CD4-positive, alpha-beta memory T cell (primary cell): ENCODE measurements at regions not wholly inside any gene's neighbourhood (a gene's known extent, or its start where the extent isn't known, plus 50 kb on each side); places are given as distances from the start of the nearest gene placed in this dataset.

ENCODE experiments used
- CTCF ChIA-PET: fragments of 350-600 bp; sonication (Branson Sonifier 250); formaldehyde crosslinking; loops from one replicate; lab custom pipeline; 2021; ENCODE audit warnings: inconsistent platforms; ENCODE audit not compliant: partially characterized antibody; lab: Charles Lee
- POLR2A ChIA-PET: fragments of 350-600 bp; sonication (Branson Sonifier 250); formaldehyde crosslinking; loops from one replicate; lab custom pipeline; 2021; ENCODE audit not compliant: partially characterized antibody; lab: Charles Lee
- DNase-seq, 5 donors: peaks; one replicate each; pipeline versions ENCODE4 v3.0.0 to v3.0.0-alpha.2; 2020 to 2022; ENCODE audit warnings: mixed read lengths in 1 of 5
- H3K27ac ChIP-seq: one replicate; pipeline ENCODE4 v1.7.0; 2013; ENCODE audit warnings: low read depth, low read length
- H3K27me3 ChIP-seq: 2 replicates; pipeline ENCODE4 v1.7.0; 2013; ENCODE audit warnings: mild to moderate bottlenecking, low read length, moderate library complexity; ENCODE audit not compliant: insufficient read depth
- H3K36me3 ChIP-seq: 2 replicates; pipeline ENCODE4 v1.7.0; 2013; ENCODE audit warnings: mild to moderate bottlenecking, low read length, moderate library complexity; ENCODE audit not compliant: insufficient read depth
- H3K4me1 ChIP-seq: 2 replicates; pipeline ENCODE4 v1.7.0; 2013; ENCODE audit warnings: mild to moderate bottlenecking, low read length, moderate library complexity; ENCODE audit not compliant: insufficient read depth
- H3K4me3 ChIP-seq, 2 donors: one replicate each; pipeline ENCODE4 v1.7.0; 2013; ENCODE audit warnings: low read length in 2 of 2, mild to moderate bottlenecking in 1 of 2
- H3K9me3 ChIP-seq, 2 donors: one replicate each; pipeline ENCODE4 v1.7.0; 2013; ENCODE audit warnings: low read length in 2 of 2, control low read depth in 1 of 2; ENCODE audit not compliant: control insufficient read depth in 1 of 2
- H3K27ac Mint-ChIP-seq, 7 donors: one replicate each; pipeline ENCODE4 v1.8.0; 2020 to 2021; ENCODE audit warnings: mixed read lengths in 7 of 7, mild to moderate bottlenecking in 6 of 7, inconsistent platforms in 3 of 7, moderate library complexity in 3 of 7
- H3K27me3 Mint-ChIP-seq, 2 donors: one replicate each; pipeline ENCODE4 v1.8.0; 2020 to 2021; ENCODE audit warnings: mixed read lengths in 2 of 2
- H3K36me3 Mint-ChIP-seq, 2 donors: one replicate each; pipeline ENCODE4 v1.8.0; 2020 to 2021; ENCODE audit warnings: mixed read lengths in 2 of 2, inconsistent platforms in 1 of 2, mild to moderate bottlenecking in 1 of 2
- H3K4me1 Mint-ChIP-seq, 4 donors: one replicate each; pipeline ENCODE4 v1.8.0; 2020 to 2021; ENCODE audit warnings: mixed read lengths in 4 of 4, mild to moderate bottlenecking in 1 of 4
- H3K4me3 Mint-ChIP-seq, 8 donors: one replicate each; pipeline ENCODE4 v1.8.0; 2020 to 2021; ENCODE audit warnings: mixed read lengths in 8 of 8, mild to moderate bottlenecking in 7 of 8, moderate library complexity in 6 of 8, inconsistent platforms in 3 of 8
- H3K9me3 Mint-ChIP-seq, 8 donors: one replicate each; pipeline ENCODE4 v1.8.0; 2020 to 2021; ENCODE audit warnings: mixed read lengths in 8 of 8, mild to moderate bottlenecking in 5 of 8, inconsistent platforms in 3 of 8, moderate library complexity in 1 of 8
- intact Hi-C: fragments of 100-400 bp; cut with micrococcal nuclease; formaldehyde crosslinking; loops from one replicate; pipeline ENCODE4 v1.15.1; 2023

DNA sequence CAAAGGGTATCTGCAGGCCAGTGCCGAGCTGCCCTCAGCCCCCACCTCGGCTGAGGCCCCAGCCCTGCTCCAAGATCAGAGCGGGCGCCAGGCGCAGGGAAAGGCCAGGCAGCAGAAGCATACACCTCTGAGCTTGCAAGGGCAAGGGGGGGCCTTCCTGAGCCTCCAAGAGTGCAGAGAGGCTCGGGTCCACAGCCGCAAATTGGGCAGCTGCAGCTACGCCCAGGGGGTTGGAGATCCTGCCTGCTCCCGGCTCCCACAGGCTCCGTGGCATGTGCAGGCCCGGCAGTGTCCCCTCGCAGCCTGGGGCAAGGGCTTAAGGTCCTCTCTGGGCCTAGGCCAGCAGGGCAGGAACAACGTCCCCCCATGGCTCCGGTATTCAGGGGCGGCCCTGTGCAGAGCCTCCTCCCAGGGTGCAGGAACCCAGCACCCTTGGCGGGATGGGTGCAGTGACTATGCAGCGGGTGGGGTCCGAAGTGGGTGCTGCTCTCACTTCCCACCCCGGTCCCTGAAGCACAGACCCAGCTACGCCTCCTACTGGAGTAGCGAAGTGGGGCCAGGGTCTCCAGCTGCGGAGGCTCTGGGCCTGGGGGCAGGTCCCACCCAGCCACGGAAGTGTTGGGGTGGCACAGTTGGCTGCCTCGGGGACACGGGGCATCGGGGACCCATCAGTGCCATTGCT lies 120.2 kb upstream of the TMEFF2 start:
- H3K36me3 ChIP-seq = no peaks in the 10 kb centered on the region
- CTCF ChIA-PET = no interaction called here
- Mint-ChIP-seq H3K27ac (no peak overlapping the region), H3K9me3 (peaks cover 0 to 2% (median 0%) of the 10 kb centered on the region in 8 donors), H3K27me3 (no peaks in the 10 kb centered on the region), H3K4me1 (no peaks in the 10 kb centered on the region), H3K36me3 (no peaks in the 10 kb centered on the region), H3K4me3 (no peak overlapping the region)
- POLR2A ChIA-PET = no interaction called here
- H3K27me3 ChIP-seq = no peaks in the 10 kb centered on the region
- no peak overlapping the region for H3K27ac ChIP-seq
- H3K9me3 ChIP-seq = no peaks in the 10 kb centered on the region
- intact Hi-C loops = no loop called here
- no peaks in the 10 kb centered on the region for H3K4me1 ChIP-seq
- no peak overlapping the region for H3K4me3 ChIP-seq
- no peak for DNase-seq

DNA sequence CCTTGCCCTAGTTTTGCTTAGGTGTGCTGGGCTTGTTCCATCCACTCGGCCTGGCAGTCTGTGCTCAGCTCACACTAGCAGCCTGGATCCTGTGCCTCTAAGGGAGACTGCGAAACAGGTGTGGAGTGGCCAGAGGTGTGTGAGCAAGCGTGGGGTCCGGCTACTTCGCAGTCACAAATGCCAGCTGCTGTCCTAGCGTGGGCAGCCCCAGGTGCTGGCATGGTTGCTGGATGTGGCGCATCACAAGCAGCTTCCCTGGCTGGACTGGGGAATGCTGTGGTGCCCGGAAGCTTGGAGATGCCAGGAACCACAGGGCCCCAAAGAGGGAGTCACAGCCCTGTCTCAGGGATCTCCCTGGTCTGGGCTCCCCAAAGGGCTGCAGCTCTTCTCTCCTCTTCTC lies 119.0 kb upstream of the TMEFF2 start:
- Mint-ChIP-seq H3K36me3 (no peaks in the 10 kb centered on the region), H3K27me3 (no peaks in the 10 kb centered on the region), H3K4me1 (no peaks in the 10 kb centered on the region), H3K9me3 (peaks cover 0 to 2% (median 0%) of the 10 kb centered on the region in 8 donors), H3K27ac (no peak overlapping the region), H3K4me3 (no peak overlapping the region)
- H3K27me3 ChIP-seq = no peaks in the 10 kb centered on the region
- no peaks in the 10 kb centered on the region for H3K9me3 ChIP-seq
- intact Hi-C loops = no loop called here
- H3K4me1 ChIP-seq = no peaks in the 10 kb centered on the region
- CTCF ChIA-PET = no interaction called here
- H3K27ac ChIP-seq = no peak overlapping the region
- H3K36me3 ChIP-seq = no peaks in the 10 kb centered on the region
- POLR2A ChIA-PET = no interaction called here
- no peak overlapping the region for H3K4me3 ChIP-seq
- peak in 1 of 5 donors; percentile 26 for DNase-seq

DNA sequence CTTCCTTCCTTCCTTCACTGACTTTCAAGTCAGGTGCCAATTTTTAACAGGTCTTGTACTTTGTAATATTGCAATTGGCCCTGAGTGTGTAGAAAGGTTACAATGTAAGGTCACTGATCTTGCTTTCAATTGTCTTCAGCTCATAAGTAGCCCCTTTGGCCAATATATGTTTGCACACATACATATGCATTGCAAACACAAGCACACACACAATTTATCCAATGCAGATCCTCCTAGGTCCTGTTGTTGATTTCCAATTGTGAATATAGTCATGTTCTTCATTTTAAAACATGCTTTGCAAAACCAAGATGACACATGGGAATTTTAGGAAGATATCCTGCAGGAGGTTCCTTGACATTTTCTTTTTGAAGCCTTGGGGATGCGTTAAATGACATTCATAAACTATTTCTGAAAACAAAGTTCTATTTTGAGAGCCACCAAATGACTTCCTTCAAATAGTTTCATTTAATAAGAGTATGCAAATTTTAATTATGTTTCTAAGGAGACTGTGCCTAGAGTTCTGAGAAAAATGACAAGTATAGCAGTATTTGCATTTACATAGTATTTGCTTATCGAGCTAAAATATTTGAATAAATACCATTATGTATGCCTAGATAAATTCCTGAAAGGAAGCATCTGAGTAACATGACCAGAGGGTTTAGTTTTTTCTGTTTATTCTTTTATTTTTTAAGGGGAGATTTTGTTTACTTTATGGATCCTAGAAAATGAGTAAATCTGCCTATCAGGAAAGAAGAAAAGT lies 117.1 kb upstream of the TMEFF2 start:
- H3K27me3 Mint-ChIP-seq = no peaks in the 10 kb centered on the region
- Histone ChIP-seq H3K4me1 (no peaks in the 10 kb centered on the region), H3K27me3 (no peaks in the 10 kb centered on the region), H3K27ac (no peak overlapping the region), H3K9me3 (no peaks in the 10 kb centered on the region), H3K36me3 (no peaks in the 10 kb centered on the region), H3K4me3 (no peak overlapping the region)
- intact Hi-C loops = no loop called here
- no peaks in the 10 kb centered on the region for H3K36me3 Mint-ChIP-seq
- CTCF ChIA-PET = no interaction called here
- H3K4me1 Mint-ChIP-seq = no peaks in the 10 kb centered on the region
- H3K27ac Mint-ChIP-seq = no peak overlapping the region
- POLR2A ChIA-PET = no interaction called here
- peaks cover 0 to 2% (median 0%) of the 10 kb centered on the region in 8 donors for H3K9me3 Mint-ChIP-seq
- no peak overlapping the region for H3K4me3 Mint-ChIP-seq
- no peak for DNase-seq

DNA sequence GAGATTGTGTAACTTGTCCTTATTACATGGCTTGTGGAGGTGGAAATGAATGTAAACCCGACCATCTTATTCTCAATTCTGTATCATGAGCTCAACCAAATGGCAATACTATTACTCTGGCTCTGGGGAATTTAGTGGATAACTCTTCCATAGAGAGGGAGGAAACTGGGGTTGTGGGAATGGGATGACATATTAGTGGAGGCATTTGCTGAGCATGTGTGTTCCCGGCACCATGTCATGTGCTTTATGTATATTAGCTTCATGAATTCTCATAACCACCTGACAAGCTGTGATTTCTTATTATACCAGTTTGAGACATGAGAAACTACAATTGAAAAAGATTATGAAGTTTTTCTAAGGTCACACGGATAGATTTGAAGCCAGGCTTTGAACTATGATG lies 112.8 kb upstream of the TMEFF2 start:
- Mint-ChIP-seq H3K27me3 (no peaks in the 10 kb centered on the region), H3K9me3 (no peaks in the 10 kb centered on the region), H3K36me3 (no peaks in the 10 kb centered on the region), H3K4me1 (no peaks in the 10 kb centered on the region), H3K27ac (no peak overlapping the region), H3K4me3 (no peak overlapping the region)
- H3K4me3 ChIP-seq = no peak overlapping the region
- no peak overlapping the region for H3K27ac ChIP-seq
- H3K9me3 ChIP-seq = no peaks in the 10 kb centered on the region
- POLR2A ChIA-PET = no interaction called here
- H3K4me1 ChIP-seq = no peaks in the 10 kb centered on the region
- CTCF ChIA-PET = interaction anchor here (0.6 kb wide), 1 partner anchor 22 kb away, joined by 3 read pairs; no protein-coding TSS in a partner anchor
- H3K36me3 ChIP-seq = no peaks in the 10 kb centered on the region
- no peak for DNase-seq
- H3K27me3 ChIP-seq = no peaks in the 10 kb centered on the region
- intact Hi-C loops = no loop called here

DNA sequence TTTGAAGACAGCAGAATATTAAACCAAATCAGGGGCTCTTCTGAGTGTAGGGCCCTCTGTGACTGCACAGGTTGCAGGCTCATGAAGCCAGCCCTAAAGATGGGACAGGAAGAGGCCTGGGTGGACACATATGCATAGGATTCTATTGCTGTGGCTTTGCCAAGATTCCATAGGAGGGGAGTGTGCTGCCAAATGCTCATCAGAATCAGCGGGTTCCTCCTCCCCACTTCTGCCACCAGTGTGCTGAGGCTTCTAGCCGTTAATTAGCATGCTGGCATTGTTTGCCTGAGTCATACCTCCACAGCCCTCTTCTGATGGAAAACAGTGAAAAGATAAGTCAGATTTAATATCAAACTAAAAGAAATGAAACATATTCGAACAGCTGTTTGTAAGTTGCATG lies 103.9 kb upstream of the TMEFF2 start:
- Mint-ChIP-seq H3K4me3 (no peak overlapping the region), H3K9me3 (no peaks in the 10 kb centered on the region), H3K36me3 (no peaks in the 10 kb centered on the region), H3K27me3 (no peaks in the 10 kb centered on the region), H3K27ac (no peak overlapping the region), H3K4me1 (no peaks in the 10 kb centered on the region)
- intact Hi-C loops = no loop called here
- Histone ChIP-seq H3K4me3 (no peak overlapping the region), H3K4me1 (no peaks in the 10 kb centered on the region), H3K36me3 (no peaks in the 10 kb centered on the region), H3K27me3 (no peaks in the 10 kb centered on the region), H3K9me3 (no peaks in the 10 kb centered on the region), H3K27ac (no peak overlapping the region)
- no peak for DNase-seq
- POLR2A ChIA-PET = no interaction called here
- CTCF ChIA-PET = interaction anchor here (1.4 kb wide), 1 partner anchor 15 kb away, joined by 3 read pairs; no protein-coding TSS in a partner anchor

DNA sequence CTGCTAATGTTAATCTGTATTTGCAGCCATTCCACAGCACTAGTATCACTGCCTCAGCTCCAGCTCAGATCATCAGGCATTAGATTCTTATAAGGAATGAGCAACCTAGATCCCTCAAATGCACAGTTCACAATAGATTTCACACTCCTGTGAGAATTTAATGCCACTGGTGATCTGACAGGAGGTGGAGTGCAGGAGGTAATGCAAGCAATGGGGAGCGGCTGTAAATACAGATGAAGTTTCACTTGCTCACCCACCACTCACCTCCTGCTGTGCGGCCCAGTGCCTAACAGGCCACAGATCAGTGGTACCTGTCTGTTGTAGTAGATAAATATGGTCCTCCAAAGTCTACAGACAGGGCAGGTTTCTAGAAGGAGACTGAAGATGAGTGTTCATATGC lies 97.7 kb upstream of the TMEFF2 start:
- H3K27me3 Mint-ChIP-seq = no peaks in the 10 kb centered on the region
- no peak overlapping the region for H3K4me3 ChIP-seq
- ChIA-PET CTCF (no interaction called here), POLR2A (no interaction called here)
- no peak overlapping the region for H3K27ac ChIP-seq
- H3K4me1 Mint-ChIP-seq = no peaks in the 10 kb centered on the region
- no peaks in the 10 kb centered on the region for H3K36me3 ChIP-seq
- intact Hi-C loops = no loop called here
- no peaks in the 10 kb centered on the region for H3K36me3 Mint-ChIP-seq
- H3K27me3 ChIP-seq = no peaks in the 10 kb centered on the region
- no peak for DNase-seq
- H3K9me3 Mint-ChIP-seq = peaks cover 0 to 2% (median 0%) of the 10 kb centered on the region in 8 donors
- H3K4me1 ChIP-seq = no peaks in the 10 kb centered on the region
- no peak overlapping the region for H3K4me3 Mint-ChIP-seq
- no peak overlapping the region for H3K27ac Mint-ChIP-seq
- H3K9me3 ChIP-seq = no peaks in the 10 kb centered on the region

DNA sequence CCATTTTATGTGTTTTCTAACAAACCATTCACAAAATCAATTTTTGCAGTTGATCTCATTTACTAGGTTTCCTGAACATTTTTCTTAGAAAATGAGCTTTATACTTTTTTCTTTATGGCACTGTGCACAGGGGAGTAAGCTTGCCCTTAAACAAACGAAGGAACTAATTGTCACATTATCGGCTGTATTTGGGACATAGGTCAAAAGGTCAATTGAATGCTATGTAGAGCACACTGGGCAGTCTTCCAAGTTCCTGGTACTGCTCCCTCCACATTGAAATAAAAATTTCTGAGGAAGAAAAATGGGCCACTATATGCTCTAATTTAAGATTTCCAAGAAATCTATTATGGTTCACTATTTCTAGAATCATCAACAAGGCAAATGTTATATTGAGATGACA lies 93.6 kb upstream of the TMEFF2 start:
- peaks cover 0 to 2% (median 0%) of the 10 kb centered on the region in 8 donors for H3K9me3 Mint-ChIP-seq

More for the DNA sequence above, 93.6 kb upstream of the TMEFF2 start:
- H3K4me1 Mint-ChIP-seq = no peaks in the 10 kb centered on the region
- Histone ChIP-seq H3K27me3 (no peaks in the 10 kb centered on the region), H3K36me3 (no peaks in the 10 kb centered on the region), H3K27ac (no peak overlapping the region), H3K9me3 (no peaks in the 10 kb centered on the region), H3K4me3 (no peak overlapping the region), H3K4me1 (no peaks in the 10 kb centered on the region)
- no peaks in the 10 kb centered on the region for H3K36me3 Mint-ChIP-seq
- ChIA-PET CTCF (no interaction called here), POLR2A (no interaction called here)
- no peak overlapping the region for H3K4me3 Mint-ChIP-seq
- intact Hi-C loops = no loop called here
- no peak for DNase-seq
- H3K27ac Mint-ChIP-seq = no peak overlapping the region
- no peaks in the 10 kb centered on the region for H3K27me3 Mint-ChIP-seq
